GM23248 (cell line): ENCODE measurements at regions not wholly inside any gene's neighbourhood (a gene's known extent, or its start where the extent isn't known, plus 50 kb on each side); places are given as distances from the start of the nearest gene placed in this dataset.

Experiments
- DNase-seq: peaks from one replicate; pipeline ENCODE4 v3.0.0-alpha.2; 2015
- H2AFZ ChIP-seq: fragments of 200-600 bp; sonication (generic); 2 replicates; pipeline ENCODE4 v1.6.1; 2016; ENCODE audit warnings: antibody characterized with exemption
- H3F3A ChIP-seq: fragments of 200-600 bp; sonication (generic); 2 replicates; pipeline ENCODE4 v1.6.1; 2016; ENCODE audit warnings: mild to moderate bottlenecking, antibody characterized with exemption, mixed run types; ENCODE audit not compliant: insufficient read depth
- H3K27ac ChIP-seq: fragments of 200-600 bp; sonication (generic); 2 replicates; pipeline ENCODE4 v1.5.1; 2016; ENCODE audit warnings: mild to moderate bottlenecking
- H3K27me3 ChIP-seq: fragments of 200-600 bp; sonication (generic); replicated peaks from 2 replicates; pipeline ENCODE4 v1.6.1; 2016; ENCODE audit warnings: mild to moderate bottlenecking; ENCODE audit not compliant: insufficient read depth
- H3K36me3 ChIP-seq: fragments of 200-600 bp; sonication (generic); 2 replicates; pipeline ENCODE4 v1.6.1; 2016; ENCODE audit warnings: low read depth, mild to moderate bottlenecking
- H3K4me1 ChIP-seq: fragments of 200-600 bp; sonication (generic); 2 replicates; pipeline ENCODE4 v1.6.1; 2016; ENCODE audit warnings: mild to moderate bottlenecking; ENCODE audit not compliant: insufficient read depth
- H3K4me2 ChIP-seq: fragments of 200-600 bp; sonication (generic); one replicate; pipeline ENCODE4 v1.6.1; 2016; ENCODE audit warnings: mild to moderate bottlenecking; ENCODE audit not compliant: unreplicated experiment
- H3K4me3 ChIP-seq: fragments of 200-600 bp; sonication (generic); 2 replicates; pipeline ENCODE4 v1.5.1; 2016; ENCODE audit warnings: mild to moderate bottlenecking
- H3K79me2 ChIP-seq: fragments of 200-600 bp; sonication (generic); 2 replicates; pipeline ENCODE4 v1.6.1; 2016; ENCODE audit warnings: mild to moderate bottlenecking; ENCODE audit not compliant: insufficient read depth
- H3K9ac ChIP-seq: fragments of 200-600 bp; sonication (generic); 2 replicates; pipeline ENCODE4 v1.6.1; 2016; ENCODE audit warnings: mild to moderate bottlenecking
- H3K9me2 ChIP-seq: fragments of 200-600 bp; sonication (generic); 2 replicates; pipeline ENCODE4 v1.6.1; 2016; ENCODE audit warnings: mixed run types, mild to moderate bottlenecking, moderate library complexity; ENCODE audit not compliant: insufficient read depth
- H3K9me3 ChIP-seq: fragments of 200-600 bp; sonication (generic); one replicate; pipeline ENCODE4 v1.6.1; 2017; ENCODE audit warnings: low read depth
- H4K20me1 ChIP-seq: fragments of 200-600 bp; sonication (generic); 2 replicates; pipeline ENCODE4 v1.6.0; 2016; ENCODE audit not compliant: insufficient read depth
- EZH2 ChIP-seq: fragments of 200-600 bp; sonication (generic); IDR thresholded peaks from 2 replicates; pipeline ENCODE4 v1.6.1; 2018; ENCODE audit warnings: antibody characterized with exemption, mild to moderate bottlenecking; ENCODE audit not compliant: insufficient read depth, poor library complexity, severe bottlenecking
- EZH2phosphoT487 ChIP-seq: fragments of 200-600 bp; sonication (generic); IDR thresholded peaks from 2 replicates; pipeline ENCODE4 v1.6.1; 2018; ENCODE audit warnings: antibody characterized with exemption, moderate library complexity, mild to moderate bottlenecking, low read depth; ENCODE audit not compliant: insufficient read depth
- WGBS, 2 experiments: methylation state at CpG; one replicate each; pipeline ENCODE4 v1.1.6; 2015 to 2017; ENCODE audit warnings: low lambda C conversion rate in 2 of 2, low coverage in 1 of 2; ENCODE audit errors: missing lambda C conversion rate in 2 of 2; 5-methylcytosine and 5-hydroxymethylcytosine counted together
- in situ Hi-C: fragments of 300-500 bp; cut with MboI; formaldehyde crosslinking; loops from 2 replicates; pipeline ENCODE4 v1.15.0; 2020

GRCh38 chr7:142485617-142486226 is 227.9 kb upstream of the PRSS58 start:
- 71 to 73% methylated on average over 7 of the region's 7 CpGs for WGBS, 2 experiments
- no peak overlapping the region for H3K9ac ChIP-seq
- H3K4me1 ChIP-seq, result no peaks in the 10 kb centered on the region
- in situ Hi-C loops, result no loop called here
- H4K20me1 ChIP-seq, result no peaks in the 10 kb centered on the region
- H3K9me3 ChIP-seq, result no peaks in the 10 kb centered on the region
- no peaks in the 10 kb centered on the region for H3K79me2 ChIP-seq
- TF ChIP-seq EZH2 (no peak), EZH2phosphoT487 (no peak)
- no peak overlapping the region for H3K4me3 ChIP-seq
- no peak overlapping the region for H3K27ac ChIP-seq
- H3K27me3 ChIP-seq, result peaks cover 10% of the 10 kb centered on the region; the same call in 1 of the 2 replicates
- H2AFZ ChIP-seq, result no peak overlapping the region
- no peak for DNase-seq
- no peak overlapping the region for H3K4me2 ChIP-seq
- no peaks in the 10 kb centered on the region for H3K9me2 ChIP-seq
- H3K36me3 ChIP-seq, result no peaks in the 10 kb centered on the region
- no peaks in the 10 kb centered on the region for H3F3A ChIP-seq

DNA sequence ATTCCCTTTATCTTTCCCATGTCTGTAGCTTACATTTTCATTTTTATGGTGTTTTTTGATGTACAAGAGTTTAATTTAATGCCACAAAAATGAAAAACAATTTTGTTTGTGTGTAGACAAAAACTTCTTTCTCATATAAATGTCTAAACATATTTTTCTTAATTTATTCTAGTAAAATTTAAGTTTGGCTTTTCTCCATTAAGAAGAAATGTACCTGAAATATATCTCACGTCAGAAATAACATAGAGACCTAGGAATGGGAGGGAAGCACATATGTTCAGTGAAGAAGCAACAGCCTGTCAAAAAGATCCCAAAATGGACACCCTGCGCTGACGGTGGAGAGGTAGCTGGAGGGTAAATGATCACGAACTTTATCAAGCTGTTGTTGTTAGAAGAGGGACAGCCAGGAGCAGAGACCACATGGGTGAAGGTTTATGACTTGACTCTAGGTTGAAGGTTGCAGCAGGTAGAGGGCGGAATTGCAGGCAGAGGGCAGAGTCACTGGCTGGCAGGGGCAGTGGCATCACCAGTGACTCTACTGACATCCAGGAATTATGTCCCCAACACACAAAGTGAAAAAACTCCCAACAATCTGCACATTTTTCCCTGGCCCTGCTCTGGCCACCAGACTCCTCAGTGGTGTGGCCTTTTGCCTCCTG is 225.9 kb upstream of the PRSS58 start:
- no peaks in the 10 kb centered on the region; the same call in 1 of the 2 replicates for H3K27me3 ChIP-seq
- TF ChIP-seq EZH2 (no peak), EZH2phosphoT487 (no peak)
- H3K4me1 ChIP-seq, result no peaks in the 10 kb centered on the region
- H3K27ac ChIP-seq, result no peak overlapping the region
- H3K4me2 ChIP-seq, result no peak overlapping the region
- H4K20me1 ChIP-seq, result no peaks in the 10 kb centered on the region
- no peak overlapping the region for H3K9ac ChIP-seq
- in situ Hi-C loops, result no loop called here
- H3K79me2 ChIP-seq, result no peaks in the 10 kb centered on the region
- H2AFZ ChIP-seq, result no peak overlapping the region
- 46 to 52% methylated on average over 5 of the region's 5 CpGs for WGBS, 2 experiments
- DNase-seq, result no peak
- H3K4me3 ChIP-seq, result no peak overlapping the region
- H3K9me2 ChIP-seq, result no peaks in the 10 kb centered on the region
- H3K36me3 ChIP-seq, result no peaks in the 10 kb centered on the region
- no peaks in the 10 kb centered on the region for H3K9me3 ChIP-seq
- H3F3A ChIP-seq, result no peaks in the 10 kb centered on the region

- Histone ChIP-seq H3K9me2 (no peaks in the 10 kb centered on the region), H3K4me2 (no peak overlapping the region), H4K20me1 (no peaks in the 10 kb centered on the region), H3K4me3 (no peak overlapping the region), H3K79me2 (no peaks in the 10 kb centered on the region), H3K27ac (no peak overlapping the region), H3F3A (no peaks in the 10 kb centered on the region), H3K4me1 (peaks cover 3% of the 10 kb centered on the region), H3K9me3 (no peaks in the 10 kb centered on the region), H2AFZ (no peak overlapping the region), H3K36me3 (no peaks in the 10 kb centered on the region), H3K9ac (no peak overlapping the region), H3K27me3 (no peaks in the 10 kb centered on the region; the same call in 1 of the 2 replicates)
- TF ChIP-seq EZH2 (no peak), EZH2phosphoT487 (no peak)
- peak; percentile 72 for DNase-seq
- WGBS, 2 experiments, result 48 to 54% methylated on average over 9 of the region's 9 CpGs
- in situ Hi-C loops, result no loop called here
Observed at GRCh38 chr7:142482891-142483658, 225.2 kb upstream of the PRSS58 start.

GRCh38 chr7:142481548-142481947 is 223.7 kb upstream of the PRSS58 start:
- Histone ChIP-seq H3K4me2 (no peak overlapping the region), H3K27me3 (no peaks in the 10 kb centered on the region), H3K4me1 (peaks cover 18% of the 10 kb centered on the region), H3K36me3 (no peaks in the 10 kb centered on the region), H3K9me2 (no peaks in the 10 kb centered on the region), H3F3A (peaks cover 5% of the 10 kb centered on the region; the same call in 1 of the 2 replicates), H3K79me2 (no peaks in the 10 kb centered on the region), H3K27ac (no peak overlapping the region), H3K9me3 (no peaks in the 10 kb centered on the region), H3K9ac (no peak overlapping the region), H2AFZ (no peak overlapping the region), H4K20me1 (no peaks in the 10 kb centered on the region), H3K4me3 (no peak overlapping the region)
- peak; percentile 50 for DNase-seq
- 23 to 31% methylated on average over 2 of the region's 2 CpGs for WGBS, 2 experiments
- TF ChIP-seq EZH2phosphoT487, result no peak
- TF ChIP-seq EZH2, result no peak
- in situ Hi-C loops, result no loop called here
